GM20000 (cell line): ENCODE measurements at regions not wholly inside any gene's neighbourhood (a gene's known extent, or its start where the extent isn't known, plus 50 kb on each side); places are given as distances from the start of the nearest gene placed in this dataset.

Source experiments
- DNase-seq: peaks from one replicate; pipeline ENCODE4 v3.0.0; 2012; ENCODE audit warnings: low spot score
- TF ChIP-seq, protein P1 (sequence below): IDR thresholded peaks from 2 replicates; pipeline ENCODE4 v1.5.1; 2012; ENCODE audit warnings: mild to moderate bottlenecking, control low read depth; ENCODE audit errors: extremely low read depth, missing control alignments

DNA sequence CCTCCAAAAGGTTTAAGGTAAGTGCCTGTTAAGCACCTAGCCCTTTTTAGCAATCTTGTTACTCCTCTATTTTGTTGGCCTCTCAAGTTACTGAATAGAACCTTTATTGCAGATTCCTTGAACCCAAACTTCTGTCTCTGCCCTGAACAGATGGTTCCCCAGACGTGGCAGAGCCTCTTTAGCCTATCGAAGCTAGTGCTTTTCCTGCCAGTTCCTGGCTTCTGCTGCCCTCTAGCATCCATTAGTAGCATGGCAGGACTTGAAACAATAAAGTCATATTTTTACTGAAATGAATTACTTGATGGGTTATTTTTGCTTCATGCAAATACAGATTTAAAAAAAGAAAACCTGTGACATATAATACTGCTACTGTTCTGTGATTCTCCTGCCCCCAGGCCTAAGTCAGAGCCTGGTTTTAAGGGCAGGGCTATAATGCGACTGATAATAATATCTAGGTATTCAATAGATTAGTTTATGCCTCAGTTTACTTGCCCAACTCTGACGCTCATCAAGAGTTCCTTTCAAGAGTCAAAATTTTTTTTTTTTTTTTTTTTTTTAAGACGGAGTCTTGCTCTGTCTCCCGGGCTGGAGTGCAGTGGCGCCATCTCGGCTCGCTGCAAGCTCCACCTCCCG lies 84.3 kb upstream of the PHF14 start:
- DNase-seq = peak; percentile 62
- TF ChIP-seq, protein P1, sequence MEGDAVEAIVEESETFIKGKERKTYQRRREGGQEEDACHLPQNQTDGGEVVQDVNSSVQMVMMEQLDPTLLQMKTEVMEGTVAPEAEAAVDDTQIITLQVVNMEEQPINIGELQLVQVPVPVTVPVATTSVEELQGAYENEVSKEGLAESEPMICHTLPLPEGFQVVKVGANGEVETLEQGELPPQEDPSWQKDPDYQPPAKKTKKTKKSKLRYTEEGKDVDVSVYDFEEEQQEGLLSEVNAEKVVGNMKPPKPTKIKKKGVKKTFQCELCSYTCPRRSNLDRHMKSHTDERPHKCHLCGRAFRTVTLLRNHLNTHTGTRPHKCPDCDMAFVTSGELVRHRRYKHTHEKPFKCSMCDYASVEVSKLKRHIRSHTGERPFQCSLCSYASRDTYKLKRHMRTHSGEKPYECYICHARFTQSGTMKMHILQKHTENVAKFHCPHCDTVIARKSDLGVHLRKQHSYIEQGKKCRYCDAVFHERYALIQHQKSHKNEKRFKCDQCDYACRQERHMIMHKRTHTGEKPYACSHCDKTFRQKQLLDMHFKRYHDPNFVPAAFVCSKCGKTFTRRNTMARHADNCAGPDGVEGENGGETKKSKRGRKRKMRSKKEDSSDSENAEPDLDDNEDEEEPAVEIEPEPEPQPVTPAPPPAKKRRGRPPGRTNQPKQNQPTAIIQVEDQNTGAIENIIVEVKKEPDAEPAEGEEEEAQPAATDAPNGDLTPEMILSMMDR = peak; percentile 87

DNA sequence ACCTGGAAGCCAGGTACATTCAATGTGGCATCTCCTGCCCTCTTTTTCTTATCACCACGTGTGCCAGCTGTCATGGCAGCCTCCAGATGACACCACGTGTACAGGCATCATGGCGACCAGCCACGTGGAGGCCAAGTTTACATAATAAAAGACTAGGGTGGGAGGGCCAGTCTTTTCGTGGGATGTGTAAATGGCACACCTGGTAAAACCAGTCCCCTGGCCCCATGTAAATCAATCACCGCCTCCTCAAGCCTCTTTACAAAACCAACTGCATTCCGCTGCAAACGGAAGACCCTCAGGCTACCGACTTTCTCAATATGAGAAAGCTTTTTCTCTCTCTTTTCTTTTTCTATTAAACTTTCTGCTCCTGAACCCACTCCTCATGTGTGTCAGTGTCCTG lies 65.1 kb upstream of the PHF14 start:
- TF ChIP-seq, protein P1 = no peak

DNA sequence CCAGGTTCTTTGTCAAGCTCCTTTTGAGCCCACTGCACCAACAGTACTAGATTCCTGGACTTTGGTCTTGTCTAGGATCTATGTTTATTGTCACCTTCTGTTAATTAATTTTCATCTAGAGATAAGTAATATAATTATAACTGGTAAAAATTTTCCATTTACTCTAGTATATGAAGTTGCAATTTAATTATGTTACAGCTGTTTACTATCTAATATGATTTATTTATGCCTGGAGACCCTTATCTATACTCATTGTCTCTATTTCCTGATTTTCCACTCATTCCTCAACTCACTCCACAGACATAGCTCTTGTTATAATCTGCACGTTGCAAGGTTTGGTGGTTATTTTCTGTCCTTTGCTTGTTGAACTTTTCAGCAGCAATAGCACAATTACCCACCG lies 63.2 kb upstream of the PHF14 start:
- TF ChIP-seq, protein P1 = no peak
- no peak for DNase-seq

More for the DNA sequence above, 65.1 kb upstream of the PHF14 start:
- no peak for DNase-seq

DNA sequence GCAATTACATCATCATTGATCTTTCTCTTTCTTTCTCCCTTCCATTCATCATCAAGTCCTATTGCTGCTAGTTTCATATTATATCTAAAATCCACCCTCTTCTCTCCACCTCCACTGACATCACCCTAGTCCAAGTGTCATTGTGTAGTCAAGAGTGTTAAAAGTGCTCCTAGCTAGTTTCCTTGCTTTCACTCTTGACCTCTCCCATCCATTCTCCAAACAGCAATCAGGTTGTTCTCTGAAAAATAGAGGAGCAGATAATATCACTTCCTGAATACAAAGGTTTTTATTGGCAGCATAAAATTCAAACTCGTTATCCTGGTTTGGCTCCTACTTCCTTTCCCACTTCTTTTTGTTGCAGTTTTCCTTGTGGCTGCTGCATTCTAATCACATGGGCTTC lies 61.6 kb upstream of the PHF14 start:
- DNase-seq = no peak
- TF ChIP-seq, protein P1 = no peak

DNA sequence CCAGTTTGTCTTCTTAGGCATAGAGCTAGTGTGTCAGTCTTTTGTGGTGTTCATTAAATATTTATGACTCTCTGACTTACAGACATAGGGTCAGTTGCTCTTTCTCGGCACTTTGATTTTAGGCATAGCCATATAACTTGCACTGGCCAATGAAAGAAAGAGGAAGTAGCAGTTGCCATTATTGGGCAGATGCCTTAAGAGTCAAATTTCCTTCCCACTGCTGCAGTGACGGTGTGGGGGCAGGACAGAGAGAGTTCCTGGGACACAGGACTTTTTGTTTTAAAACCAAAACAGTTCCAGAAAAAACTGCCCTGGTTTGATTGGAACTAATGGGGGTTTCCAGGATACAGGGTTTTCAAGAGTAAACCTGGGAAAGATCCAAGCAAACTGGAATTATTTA lies 60.2 kb upstream of the PHF14 start:
- TF ChIP-seq, protein P1 = no peak
- no peak for DNase-seq

DNA sequence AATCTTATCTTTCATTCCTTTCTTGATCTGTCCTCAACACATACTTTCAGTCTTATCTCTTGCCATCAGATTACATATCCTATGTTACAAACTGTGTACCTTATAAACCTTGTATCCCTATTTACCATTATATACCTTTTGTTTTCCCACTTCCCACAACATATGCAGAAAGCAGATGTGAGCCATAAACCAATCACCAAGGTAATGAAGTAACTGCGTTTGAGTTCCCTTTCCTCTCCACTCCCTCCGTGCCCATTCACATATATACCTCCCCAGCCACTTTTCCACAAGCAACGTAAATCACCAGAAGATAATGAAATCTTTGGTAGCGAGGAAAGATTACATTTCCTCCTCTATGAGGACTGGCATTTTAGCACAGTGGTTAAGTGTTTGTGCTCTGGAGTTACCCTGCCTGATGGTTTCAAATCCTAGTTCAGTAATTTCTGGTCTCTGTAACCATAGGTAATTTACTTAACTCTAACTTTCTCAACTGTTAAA lies 55.5 kb upstream of the PHF14 start:
- DNase-seq = no peak
- TF ChIP-seq, protein P1 = no peak

DNA sequence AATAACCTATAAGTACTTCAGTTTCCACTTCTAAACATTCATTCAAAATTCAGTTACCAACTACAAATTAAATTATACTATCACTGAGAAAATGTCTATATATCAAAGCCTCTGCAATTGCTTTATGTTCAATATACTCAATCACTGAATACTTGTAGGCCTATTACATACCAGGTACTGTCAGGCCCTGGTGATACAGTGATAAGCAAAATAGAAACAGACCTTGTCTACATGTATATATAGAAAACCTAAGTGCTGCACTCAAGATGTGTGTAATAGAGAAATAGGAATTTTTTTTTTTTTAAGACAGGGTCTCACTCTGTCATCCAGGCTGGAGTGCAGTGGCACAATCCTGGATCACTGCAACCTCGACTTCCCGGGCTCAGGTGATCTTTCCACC lies 53.7 kb upstream of the PHF14 start:
- TF ChIP-seq, protein P1 = no peak
- no peak for DNase-seq
